ENCODE measurements at regions not wholly inside any gene's neighbourhood (a gene's known extent, or its start where the extent isn't known, plus 50 kb on each side); places are given as distances from the start of the nearest gene placed in this dataset.

DNA sequence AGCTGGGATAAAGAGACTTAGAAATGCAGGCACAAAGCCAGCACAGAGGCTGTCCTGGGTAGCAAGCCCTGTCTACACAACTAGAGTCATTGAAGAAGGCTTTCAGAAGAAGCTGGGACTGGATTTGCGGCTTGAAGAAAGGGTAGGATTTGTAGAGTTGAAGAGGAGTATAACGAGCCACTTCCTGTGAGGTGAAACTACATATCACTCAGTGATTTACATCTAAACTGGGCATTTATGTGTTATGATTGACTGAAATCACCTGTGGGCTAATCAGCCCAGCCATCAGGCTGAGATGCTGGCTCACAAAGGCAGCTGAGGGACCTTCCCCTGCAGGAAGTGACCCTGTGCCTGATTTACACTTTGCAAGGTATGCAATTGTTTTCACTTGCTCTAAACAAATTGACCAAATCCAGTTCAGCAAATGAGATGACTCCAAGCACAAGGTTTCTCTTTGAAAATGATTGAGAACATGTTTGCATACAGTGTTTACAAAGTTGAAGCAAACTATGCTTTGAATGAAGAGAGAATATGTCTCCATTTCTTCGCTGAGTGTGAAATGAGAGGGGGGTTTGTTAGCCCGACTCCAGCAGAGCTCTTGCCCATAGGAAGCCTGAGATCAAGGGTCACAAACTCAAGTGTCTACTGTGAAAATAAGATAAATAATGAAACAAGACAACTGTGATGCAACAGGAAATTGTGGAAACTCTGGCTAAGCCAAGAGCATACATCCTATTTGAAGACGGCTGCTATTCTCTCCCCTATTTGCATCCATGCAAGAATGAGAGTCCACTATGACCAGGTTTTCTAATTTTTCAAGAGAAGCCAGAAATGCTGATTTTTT is 69.3 kb upstream of the HK2 start:
- no peak for DNase-seq (ENCODE audit: low read depth)
- H3K4me3 ChIP-seq (ENCODE audit: low read length): no peak overlapping the region
- TF ChIP-seq CTCF (IDR thresholded peaks at IDR 0.05; ENCODE audit: insufficient read depth, low read depth, low read length, missing control alignments): no peak

DNA sequence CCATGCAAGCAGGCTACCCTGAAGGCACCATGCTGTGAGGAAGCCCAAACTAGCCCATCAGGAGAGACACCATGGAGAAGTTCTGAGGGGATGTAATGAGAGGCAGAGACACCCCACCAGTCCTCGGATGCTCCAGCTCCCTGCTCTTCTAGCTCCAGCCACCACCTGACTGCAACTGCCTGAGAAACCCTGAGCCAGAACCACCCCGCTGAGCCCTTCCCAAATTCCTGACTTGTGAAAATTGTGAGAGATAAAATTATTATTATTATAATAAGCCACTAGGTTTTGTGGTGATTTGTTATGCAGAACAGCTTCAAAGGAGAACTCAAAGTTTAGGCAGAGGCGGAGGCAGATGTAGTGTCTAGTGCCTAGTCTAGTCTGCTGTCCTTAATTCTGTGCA is 67.1 kb upstream of the HK2 start:
- no peak for DNase-seq (ENCODE audit: low read depth)
- TF ChIP-seq CTCF (IDR thresholded peaks at IDR 0.05; ENCODE audit: insufficient read depth, low read depth, low read length, missing control alignments): no peak
- no peak overlapping the region for H3K4me3 ChIP-seq (ENCODE audit: low read length)

- no peak for DNase-seq (ENCODE audit: low read depth)
- H3K4me3 ChIP-seq (ENCODE audit: low read length): no peak overlapping the region
- TF ChIP-seq CTCF (IDR thresholded peaks at IDR 0.05; ENCODE audit: insufficient read depth, low read depth, low read length, missing control alignments): no peak
Measured at GRCh38 chr2:74767618-74768017, 66.3 kb upstream of the HK2 start.

DNA sequence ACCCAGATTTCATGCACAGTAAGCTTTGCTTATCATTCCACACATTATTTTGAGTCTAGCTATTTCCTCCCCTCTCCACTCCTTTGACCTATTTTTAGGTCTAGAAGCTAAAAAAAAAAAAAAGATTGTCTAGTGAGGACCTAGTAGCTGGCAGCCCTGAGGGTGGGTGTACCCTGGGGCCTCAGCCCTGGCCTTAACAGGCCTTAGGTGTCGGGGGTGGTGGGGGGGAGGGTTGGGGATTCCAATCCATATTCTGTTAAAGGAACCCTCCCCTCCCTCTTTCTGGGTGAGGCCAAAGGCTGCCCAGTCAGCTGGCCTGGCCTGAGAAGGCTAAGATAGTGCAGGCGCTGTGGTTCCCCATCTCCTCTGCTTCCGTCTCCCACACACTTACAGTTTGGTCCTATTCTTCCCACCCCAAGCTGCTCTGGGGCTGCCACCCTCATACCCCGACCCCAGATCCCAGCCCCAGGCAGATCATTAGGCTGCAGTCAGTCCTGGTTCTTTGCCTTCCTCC is 65.5 kb upstream of the HK2 start:
- no peak for DNase-seq (ENCODE audit: low read depth)
- no peak for TF ChIP-seq CTCF (IDR thresholded peaks at IDR 0.05; ENCODE audit: insufficient read depth, low read depth, low read length, missing control alignments)
- no peak overlapping the region for H3K4me3 ChIP-seq (ENCODE audit: low read length)

- no peak for TF ChIP-seq CTCF (IDR thresholded peaks at IDR 0.05; ENCODE audit: insufficient read depth, low read depth, low read length, missing control alignments)
- no peak overlapping the region for H3K4me3 ChIP-seq (ENCODE audit: low read length)
- DNase-seq (ENCODE audit: low read depth): no peak
Measured at GRCh38 chr2:74772046-74772445, 61.9 kb upstream of the HK2 start.

GRCh38 chr2:74777161-74777900 is 56.6 kb upstream of the HK2 start:
- TF ChIP-seq CTCF (IDR thresholded peaks at IDR 0.05; ENCODE audit: insufficient read depth, low read depth, low read length, missing control alignments): no peak
- no peak for DNase-seq (ENCODE audit: low read depth)
- H3K4me3 ChIP-seq (ENCODE audit: low read length): no peak overlapping the region
